HG02798 (cell line): ENCODE measurements at regions not wholly inside any gene's neighbourhood (a gene's known extent, or its start where the extent isn't known, plus 50 kb on each side); places are given as distances from the start of the nearest gene placed in this dataset.
"Not testable (repeated sequence)": the region's sequence is repeated elsewhere in the genome, so short reads cannot be mapped to it uniquely, and the experiment has no call there.

Experiments used
- ATAC-seq: cut with Tn5 transposase; IDR thresholded peaks from one replicate; pipeline ENCODE4 v1.9.1; 2021; ENCODE audit warnings: mild to moderate bottlenecking; ENCODE audit not compliant: unreplicated experiment, poor library complexity

GRCh38 chr12:46671102-46671501 lies 154.7 kb downstream of the SLC38A4 start:
- ATAC-seq = no peak

DNA sequence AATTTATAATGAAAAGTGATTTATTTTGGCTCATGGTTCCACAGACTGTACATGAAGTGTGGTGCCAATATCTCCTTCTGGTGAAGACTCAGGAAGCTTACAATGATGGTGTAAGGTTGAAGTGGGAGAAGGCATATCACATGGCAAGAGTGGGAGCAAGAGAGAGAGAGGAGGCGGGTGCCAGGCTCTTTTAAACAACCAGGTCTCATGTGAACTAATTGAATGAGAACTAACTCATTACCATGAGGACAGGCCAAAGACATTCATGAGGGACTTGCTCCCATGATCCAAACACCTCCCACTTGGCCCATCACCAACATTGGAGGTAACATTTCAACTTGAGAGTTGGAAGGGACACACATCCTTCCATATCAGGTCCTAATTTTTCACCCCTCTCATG lies 155.2 kb downstream of the SLC38A4 start:
- no peak for ATAC-seq

- no peak for ATAC-seq
Measured at GRCh38 chr12:46669720-46670119, 156.1 kb downstream of the SLC38A4 start.

DNA sequence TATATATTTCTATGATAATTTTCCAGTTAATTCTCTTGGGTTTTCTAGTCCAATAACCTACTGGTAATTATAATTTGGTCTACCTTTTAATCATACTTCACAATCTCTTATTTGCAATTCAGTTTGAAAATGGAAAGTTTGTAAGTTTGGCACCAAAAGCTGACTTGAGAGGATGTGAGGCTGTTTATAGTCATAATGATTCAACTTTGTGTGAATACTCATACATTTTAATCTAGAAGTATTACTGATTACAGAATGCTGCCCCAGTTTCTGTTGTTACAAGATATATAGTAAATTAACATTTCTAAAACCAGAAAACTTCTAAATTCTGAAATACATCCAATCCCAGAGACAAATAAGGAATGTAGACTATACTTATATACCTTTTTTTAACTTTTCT lies 158.2 kb downstream of the SLC38A4 start:
- no peak for ATAC-seq

GRCh38 chr12:46664761-46665287 lies 161.0 kb downstream of the SLC38A4 start:
- ATAC-seq = peak; percentile 66

GRCh38 chr12:46663318-46663717 lies 162.5 kb downstream of the SLC38A4 start:
- ATAC-seq = no peak

- peak; percentile 80 for ATAC-seq
Measured at GRCh38 chr12:46661110-46661845, 164.5 kb downstream of the SLC38A4 start.

- no peak for ATAC-seq
Measured at GRCh38 chr12:46660719-46661109, 165.1 kb downstream of the SLC38A4 start.

GRCh38 chr12:46660276-46660675 lies 165.5 kb downstream of the SLC38A4 start:
- ATAC-seq = no peak

DNA sequence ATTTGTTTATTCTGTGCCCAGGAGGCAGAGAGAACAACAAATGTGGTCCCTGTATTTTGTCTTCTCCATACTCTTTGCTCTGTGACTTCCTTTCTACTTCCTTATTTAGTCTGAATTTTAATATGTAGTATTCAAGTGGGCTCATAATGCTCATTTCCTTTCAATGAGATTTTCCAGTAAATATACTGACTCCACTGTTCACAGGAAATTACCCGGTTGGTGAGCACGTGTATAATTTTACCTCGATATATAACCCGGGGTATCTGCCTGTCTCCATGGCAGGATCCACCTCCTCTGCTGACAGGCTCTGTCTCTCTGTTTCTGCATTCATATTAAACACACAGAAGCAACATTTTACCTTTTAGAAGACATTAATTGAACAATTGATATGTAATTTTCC lies 166.0 kb downstream of the SLC38A4 start:
- ATAC-seq = no peak

DNA sequence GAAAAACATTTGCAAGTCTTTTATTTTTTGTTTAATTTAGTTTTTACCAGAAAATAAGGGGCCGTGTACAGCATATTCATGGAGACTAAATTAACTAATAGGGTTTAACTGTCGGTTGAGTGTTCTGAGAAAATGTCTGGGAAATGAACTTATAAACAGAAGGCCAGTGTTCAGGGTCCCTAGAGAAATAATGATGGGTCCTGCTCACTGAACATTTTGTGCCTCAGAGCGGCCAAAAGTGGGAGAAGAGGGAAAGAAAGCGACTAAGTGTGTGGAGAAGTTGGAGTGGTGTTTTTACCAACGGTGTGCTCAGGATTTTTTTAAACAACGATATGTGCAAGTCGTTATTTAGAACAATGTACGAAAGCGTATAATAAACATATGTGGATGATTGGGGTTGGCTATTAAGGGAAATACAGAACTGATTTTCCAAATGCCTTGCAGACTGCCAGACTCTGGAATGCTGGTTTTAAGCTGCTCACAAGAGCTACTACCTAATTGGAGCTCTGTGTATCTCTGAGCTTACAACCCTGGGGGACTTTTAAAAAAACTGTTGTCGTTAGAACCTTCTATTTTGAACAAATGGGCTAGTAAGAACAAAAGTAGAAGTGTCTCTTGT lies 166.7 kb downstream of the SLC38A4 start:
- no peak for ATAC-seq

GRCh38 chr12:46657453-46658411 lies 168.1 kb downstream of the SLC38A4 start:
- ATAC-seq = no peak

DNA sequence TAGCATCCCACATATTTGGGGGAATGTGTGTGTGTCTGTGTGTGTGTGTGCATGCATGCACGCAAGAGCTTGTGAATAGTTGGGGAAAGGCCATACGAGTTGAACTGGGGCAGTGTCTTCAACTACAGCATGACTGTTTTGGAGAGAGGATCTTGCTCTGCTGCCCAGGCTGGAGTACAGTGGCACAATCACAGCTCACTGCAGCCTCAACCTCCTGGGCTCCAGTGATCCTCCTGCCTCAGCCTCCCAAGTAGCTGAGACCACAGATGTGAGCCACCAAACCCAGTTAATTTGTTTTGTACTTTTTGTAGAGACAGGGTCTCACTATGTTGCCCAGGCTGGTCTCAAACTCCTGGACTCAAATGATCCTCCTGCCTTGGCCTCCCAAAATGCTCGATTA lies 169.8 kb downstream of the SLC38A4 start:
- not testable (repeated sequence) for ATAC-seq

DNA sequence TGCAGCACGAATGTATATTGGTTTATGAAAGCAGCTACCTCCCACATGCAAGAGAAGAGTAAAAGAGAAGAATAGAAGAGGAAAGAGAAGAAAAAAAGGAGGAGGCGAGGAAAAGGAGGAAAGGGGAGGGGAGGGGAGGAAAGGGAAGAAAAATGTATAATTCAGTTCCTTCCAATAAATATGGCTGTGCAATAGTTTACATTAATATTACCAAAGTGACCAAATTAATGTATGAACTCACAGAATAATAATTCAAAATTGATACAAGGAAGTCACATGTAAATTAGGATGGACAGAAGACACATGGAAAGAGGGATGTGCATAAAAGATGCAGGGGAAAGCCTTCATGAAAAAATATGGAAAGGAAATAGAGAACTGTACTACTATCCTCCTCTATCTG lies 172.5 kb downstream of the SLC38A4 start:
- no peak for ATAC-seq

DNA sequence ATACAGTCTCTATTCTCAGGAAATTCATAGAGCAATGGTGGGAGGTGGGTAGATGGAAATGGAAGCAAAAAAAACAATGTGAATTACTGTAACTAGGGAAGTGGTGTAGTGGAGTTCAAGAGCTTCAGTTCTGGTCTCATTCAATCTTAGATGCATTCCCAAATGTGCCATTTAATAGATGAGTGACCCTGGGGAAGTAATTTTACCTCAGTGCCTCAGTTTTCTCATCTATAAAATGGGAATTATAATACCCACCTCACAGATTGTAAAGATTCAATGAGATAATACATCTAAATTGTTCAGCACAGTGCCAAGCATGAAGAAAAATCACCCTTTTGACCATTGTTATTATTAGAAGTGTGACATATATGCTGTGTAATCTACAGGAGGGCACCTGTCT lies 173.1 kb downstream of the SLC38A4 start:
- ATAC-seq = no peak

GRCh38 chr12:46650688-46651087 lies 175.1 kb downstream of the SLC38A4 start:
- ATAC-seq = no peak

GRCh38 chr12:46649433-46649832 lies 176.4 kb downstream of the SLC38A4 start:
- no peak for ATAC-seq

- ATAC-seq = no peak
Measured at GRCh38 chr12:46647034-46647433, 178.8 kb downstream of the SLC38A4 start.

DNA sequence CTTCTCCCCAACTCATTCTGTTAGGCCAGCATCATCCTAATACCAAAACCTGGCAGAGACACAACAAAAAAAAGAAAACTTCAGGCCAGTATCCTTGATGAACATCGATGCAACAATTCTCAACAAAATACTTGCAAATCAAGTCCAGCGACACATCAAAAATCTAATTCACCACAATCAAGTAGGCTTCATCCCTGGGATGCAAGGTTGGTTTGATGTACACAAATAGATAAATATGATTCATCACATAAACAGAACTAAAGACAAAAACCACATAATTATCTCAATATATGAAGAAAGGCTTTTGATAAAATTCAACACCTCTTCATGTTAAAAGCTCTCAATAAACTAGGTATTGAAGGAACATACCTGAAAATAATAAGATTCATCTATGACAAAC lies 184.1 kb downstream of the SLC38A4 start:
- not testable (repeated sequence) for ATAC-seq

- no peak for ATAC-seq
Measured at GRCh38 chr12:46635818-46636217, 190.0 kb downstream of the SLC38A4 start.
